H9 (cell line): ENCODE measurements at regions not wholly inside any gene's neighbourhood (a gene's known extent, or its start where the extent isn't known, plus 50 kb on each side); places are given as distances from the start of the nearest gene placed in this dataset.
A peak's percentile ranks its signal among the peaks of the same experiment; 100 is the strongest.

Source experiments
- DNase-seq: peaks from one replicate; pipeline ENCODE4 v3.0.0-alpha.2; 2017
- H2AFZ ChIP-seq: one replicate; pipeline ENCODE4 v1.6.1; 2013; ENCODE audit warnings: mild to moderate bottlenecking, low read length, control low read depth, moderate library complexity
- H2AK5ac ChIP-seq: 2 replicates; pipeline ENCODE4 v1.6.1; 2013; ENCODE audit warnings: low read length, control low read depth, mixed read lengths; ENCODE audit not compliant: insufficient read length
- H2BK120ac ChIP-seq: one replicate; pipeline ENCODE4 v1.6.1; 2013; ENCODE audit warnings: low read depth, mild to moderate bottlenecking, low read length, control low read depth, inconsistent platforms; ENCODE audit not compliant: poor library complexity, severe bottlenecking
- H2BK12ac ChIP-seq: 2 replicates; pipeline ENCODE4 v1.6.1; 2013; ENCODE audit warnings: low read length, control low read depth, mixed read lengths, low read depth; ENCODE audit not compliant: insufficient read length
- H2BK15ac ChIP-seq: 2 replicates; pipeline ENCODE4 v1.6.1; 2013; ENCODE audit warnings: low read depth, low read length, control low read depth
- H2BK20ac ChIP-seq: one replicate; pipeline ENCODE4 v1.6.1; 2013; ENCODE audit warnings: low read depth, mild to moderate bottlenecking, low read length, control low read depth, inconsistent platforms; ENCODE audit not compliant: poor library complexity, severe bottlenecking
- H2BK5ac ChIP-seq: 2 replicates; pipeline ENCODE4 v1.6.1; 2013; ENCODE audit warnings: low read length, control low read depth, mixed read lengths; ENCODE audit not compliant: insufficient read length
- H3K14ac ChIP-seq: 2 replicates; pipeline ENCODE4 v1.6.1; 2013; ENCODE audit warnings: low read length, control low read depth; ENCODE audit not compliant: insufficient read depth
- H3K18ac ChIP-seq: 2 replicates; pipeline ENCODE4 v1.6.1; 2013; ENCODE audit warnings: low read depth, mild to moderate bottlenecking, mixed read lengths, low read length, control low read depth; ENCODE audit not compliant: insufficient read length
- H3K23ac ChIP-seq: 2 replicates; pipeline ENCODE4 v1.6.1; 2013; ENCODE audit warnings: low read length, control low read depth, mixed read lengths, low read depth; ENCODE audit not compliant: insufficient read length
- H3K23me2 ChIP-seq: 2 replicates; pipeline ENCODE4 v1.6.1; 2013; ENCODE audit warnings: low read depth, mild to moderate bottlenecking, mixed read lengths, low read length, control low read depth; ENCODE audit not compliant: insufficient read length, poor library complexity, severe bottlenecking
- H3K27ac ChIP-seq: 2 replicates; pipeline ENCODE4 v1.5.1; 2013; ENCODE audit warnings: low read length, control low read depth, mixed read lengths, low read depth; ENCODE audit not compliant: insufficient read length
- H3K27me3 ChIP-seq: 2 replicates; pipeline ENCODE4 v1.6.1; 2013; ENCODE audit warnings: low read length, control low read depth, inconsistent platforms; ENCODE audit not compliant: insufficient read depth
- H3K4ac ChIP-seq: 2 replicates; pipeline ENCODE4 v1.6.1; 2013; ENCODE audit warnings: low read depth, mild to moderate bottlenecking, control low read depth, inconsistent platforms, low read length, moderate library complexity
- H3K4me1 ChIP-seq: 2 replicates; pipeline ENCODE4 v1.6.1; 2013; ENCODE audit warnings: low read length, control low read depth, inconsistent platforms; ENCODE audit not compliant: insufficient read depth
- H3K4me2 ChIP-seq: 2 replicates; pipeline ENCODE4 v1.6.1; 2013; ENCODE audit warnings: low read length, control low read depth, mixed read lengths; ENCODE audit not compliant: insufficient read length, insufficient read depth
- H3K56ac ChIP-seq: 2 replicates; pipeline ENCODE4 v1.6.1; 2013; ENCODE audit warnings: low read depth, mild to moderate bottlenecking, mixed read lengths, low read length, control low read depth; ENCODE audit not compliant: insufficient read length
- H3K79me1 ChIP-seq: 2 replicates; pipeline ENCODE4 v1.6.1; 2013; ENCODE audit warnings: low read depth, mild to moderate bottlenecking, moderate library complexity, low read length, control low read depth, inconsistent platforms; ENCODE audit not compliant: insufficient read depth, poor library complexity, severe bottlenecking
- H3K79me2 ChIP-seq: 2 replicates; pipeline ENCODE4 v1.6.1; 2013; ENCODE audit warnings: low read length, control low read depth, inconsistent platforms; ENCODE audit not compliant: insufficient read depth
- H3K9ac ChIP-seq: 2 replicates; pipeline ENCODE4 v1.6.1; 2013; ENCODE audit warnings: low read length, control low read depth, mixed read lengths; ENCODE audit not compliant: insufficient read length; ENCODE audit errors: extremely low read depth
- H3K9me3 ChIP-seq: one replicate; pipeline ENCODE4 v1.6.1; 2013; ENCODE audit warnings: low read depth, low read length, inconsistent platforms; ENCODE audit not compliant: control insufficient read depth
- H3T11ph ChIP-seq: one replicate; pipeline ENCODE4 v1.6.1; 2013; ENCODE audit warnings: mild to moderate bottlenecking, low read length, control low read depth, inconsistent platforms
- H4K20me1 ChIP-seq: one replicate; pipeline ENCODE4 v1.6.1; 2013; ENCODE audit not compliant: control insufficient read depth, insufficient read length, insufficient read depth
- H4K5ac ChIP-seq: 2 replicates; pipeline ENCODE4 v1.6.1; 2013; ENCODE audit warnings: low read depth, mild to moderate bottlenecking, mixed read lengths, low read length, control low read depth; ENCODE audit not compliant: insufficient read length
- H4K8ac ChIP-seq: replicated peaks from 2 replicates; pipeline ENCODE4 v1.6.1; 2013; ENCODE audit warnings: low read length, control low read depth, mixed read lengths, low read depth; ENCODE audit not compliant: insufficient read length
- H4K91ac ChIP-seq: 2 replicates; pipeline ENCODE4 v1.6.1; 2013; ENCODE audit warnings: low read depth, mild to moderate bottlenecking, moderate library complexity, mixed read lengths, low read length, control low read depth; ENCODE audit not compliant: insufficient read length
- H3K27ac Mint-ChIP-seq, 3 experiments: 2 replicates in 2 of 3; 3 replicates in 1 of 3; pipeline ENCODE4 v1.8.0; 2020 to 2021; ENCODE audit warnings: mixed read lengths in 3 of 3, mild to moderate bottlenecking in 1 of 3, moderate library complexity in 1 of 3
- H3K27me3 Mint-ChIP-seq: 2 replicates; pipeline ENCODE4 v1.8.0; 2021; ENCODE audit warnings: low read depth, mild to moderate bottlenecking, moderate library complexity, mixed read lengths
- H3K36me3 Mint-ChIP-seq, 3 experiments: 2 replicates in 2 of 3; 3 replicates in 1 of 3; pipeline ENCODE4 v1.8.0; 2020 to 2021; ENCODE audit warnings: low read depth in 3 of 3, mixed read lengths in 3 of 3; ENCODE audit not compliant: insufficient read depth in 1 of 3
- H3K4me1 Mint-ChIP-seq, 2 experiments: 2 replicates each; pipeline ENCODE4 v1.8.0; 2020; ENCODE audit warnings: mixed read lengths in 2 of 2
- H3K4me3 Mint-ChIP-seq, 2 experiments: 2 replicates in 1 of 2; 3 replicates in 1 of 2; pipeline ENCODE4 v1.8.0; 2020 to 2021; ENCODE audit warnings: mild to moderate bottlenecking in 2 of 2, mixed read lengths in 2 of 2, moderate library complexity in 1 of 2
- H3K9me3 Mint-ChIP-seq, 2 experiments: 2 replicates in 1 of 2; 3 replicates in 1 of 2; pipeline ENCODE4 v1.8.0; 2020; ENCODE audit warnings: mild to moderate bottlenecking in 2 of 2, mixed read lengths in 2 of 2, moderate library complexity in 1 of 2
- CTCF ChIP-seq: fragments of 200-600 bp; sonication (generic); conservative IDR thresholded peaks from 3 replicates; pipeline ENCODE4 v1.8.0; 2021; ENCODE audit warnings: antibody characterized with exemption, mild to moderate bottlenecking
- WGBS: extraction: QIAGEN DNeasy Blood & Tissue Kit; methylation state at CpG from one replicate; pipeline ENCODE4 v1.1.7; 2013; ENCODE audit warnings: missing lambda C conversion rate, low lambda C conversion rate, mixed read lengths; ENCODE audit not compliant: insufficient read length; ENCODE audit errors: extremely low coverage; 5-methylcytosine and 5-hydroxymethylcytosine counted together

DNA sequence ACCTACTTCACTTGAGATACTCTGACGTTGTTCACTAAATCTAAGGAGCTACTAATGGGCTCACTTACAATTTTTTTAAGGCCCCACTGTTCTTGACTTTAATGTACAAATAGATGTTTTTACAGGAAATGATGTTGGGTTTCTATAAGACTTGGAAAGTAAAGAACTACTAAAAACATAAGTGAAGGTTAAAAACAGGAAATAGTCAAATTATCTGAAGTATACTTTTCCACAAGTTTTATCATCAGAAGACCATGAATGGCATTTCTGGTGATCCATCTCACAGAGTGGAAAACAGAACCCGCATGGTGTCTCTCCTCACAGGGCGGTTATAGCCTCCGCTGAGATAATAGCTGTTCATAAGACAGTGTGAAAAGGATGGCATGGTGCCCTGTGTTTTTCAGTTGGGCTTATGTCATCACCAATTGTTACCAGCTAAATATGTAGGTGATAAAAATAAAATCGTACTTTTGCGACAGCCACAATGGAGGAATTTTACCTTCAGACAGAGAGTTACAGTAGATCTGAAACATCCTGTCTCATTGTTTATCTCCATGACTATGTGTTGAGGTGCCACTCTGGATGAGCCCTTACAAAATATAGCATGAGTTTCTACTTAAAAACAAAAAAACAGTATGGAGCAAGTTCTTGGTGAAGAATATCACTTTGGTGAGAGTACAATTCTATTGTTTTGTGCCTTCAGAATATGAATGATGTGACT lies 462.4 kb downstream of the RAP2B start:
- no peak for DNase-seq
- TF ChIP-seq CTCF, result no peak
- Histone ChIP-seq H3K79me1 (no peaks in the 10 kb centered on the region), H3K4me2 (no peak overlapping the region), H2BK15ac (no peak overlapping the region), H4K5ac (no peak overlapping the region), H3K14ac (no peak overlapping the region), H3K18ac (no peak overlapping the region), H3K9ac (no peak overlapping the region), H3K23ac (no peak overlapping the region), H2AFZ (no peak overlapping the region), H3T11ph (no peak overlapping the region), H3K79me2 (no peaks in the 10 kb centered on the region), H4K91ac (no peak overlapping the region), H2BK5ac (no peak overlapping the region), H3K4me1 (peaks cover 2% of the 10 kb centered on the region; the same call in 1 of the 2 replicates), H3K56ac (no peak overlapping the region), H2BK12ac (no peak overlapping the region), H2AK5ac (no peak overlapping the region), H2BK120ac (no peak overlapping the region), H3K27ac (no peak overlapping the region), H2BK20ac (no peak overlapping the region), H4K8ac (no peak overlapping the region), H3K4ac (no peak overlapping the region), H4K20me1 (no peaks in the 10 kb centered on the region), H3K9me3 (no peaks in the 10 kb centered on the region), H3K23me2 (no peaks in the 10 kb centered on the region), H3K27me3 (no peaks in the 10 kb centered on the region)
- Mint-ChIP-seq H3K27ac (peak overlapping the region in 1 of 3 experiments; percentile 57; a peak in 2 of 7 replicates), H3K4me1 (peaks cover 5 to 14% of the 10 kb centered on the region in 2 experiments; a peak in 3 of 4 replicates), H3K9me3 (peaks cover 0 to 9% of the 10 kb centered on the region in 2 experiments; a peak in 4 of 5 replicates), H3K36me3 (peaks cover 2 to 8% (median 4%) of the 10 kb centered on the region in 3 experiments; a peak in 3 of 7 replicates), H3K4me3 (no peak overlapping the region), H3K27me3 (no peaks in the 10 kb centered on the region)
- WGBS, result no CpG with 5 or more reads among the region's 6 CpGs
